Epithelial cell of esophagus (primary cell): ENCODE measurements at regions not wholly inside any gene's neighbourhood (a gene's known extent, or its start where the extent isn't known, plus 50 kb on each side); places are given as distances from the start of the nearest gene placed in this dataset.
"Not testable (repeated sequence)": the region's sequence is repeated elsewhere in the genome, so short reads cannot be mapped to it uniquely, and the experiment has no call there.

ENCODE experiments used
- DNase-seq: peaks from one replicate; pipeline ENCODE4 v3.0.0; 2010; ENCODE audit warnings: low read depth
- H3K4me3 ChIP-seq: 2 replicates; pipeline ENCODE4 v1.5.1; 2011; ENCODE audit warnings: mild to moderate bottlenecking, low read length, control low read depth
- CTCF ChIP-seq: IDR thresholded peaks from 2 replicates; pipeline ENCODE4 v1.5.1; 2011; ENCODE audit warnings: low read depth, mild to moderate bottlenecking, low read length, control low read depth, inconsistent platforms; ENCODE audit not compliant: insufficient read depth; ENCODE audit errors: missing control alignments

GRCh38 chr2:242064364-242065250 lies 195.1 kb downstream of the RTP5 start:
- no peak for DNase-seq
- H3K4me3 ChIP-seq, result no peak overlapping the region
- TF ChIP-seq CTCF, result no peak

- TF ChIP-seq CTCF, result no peak
- no peak for DNase-seq
Measured at GRCh38 chr2:242065426-242065825, 195.9 kb downstream of the RTP5 start.

GRCh38 chr2:242069018-242069417 lies 199.5 kb downstream of the RTP5 start:
- no peak for TF ChIP-seq CTCF
- no peak overlapping the region for H3K4me3 ChIP-seq
- DNase-seq, result no peak

More at GRCh38 chr2:242065426-242065825, 195.9 kb downstream of the RTP5 start:
- no peak overlapping the region for H3K4me3 ChIP-seq

GRCh38 chr2:242069938-242070395 lies 200.4 kb downstream of the RTP5 start:
- not testable (repeated sequence) for H3K4me3 ChIP-seq
- peak; percentile 72 for DNase-seq

GRCh38 chr2:242070726-242071125 lies 201.2 kb downstream of the RTP5 start:
- not testable (repeated sequence) for H3K4me3 ChIP-seq, DNase-seq

GRCh38 chr2:242071377-242071776 lies 201.8 kb downstream of the RTP5 start:
- not testable (repeated sequence) for H3K4me3 ChIP-seq

GRCh38 chr2:242071936-242072335 lies 202.4 kb downstream of the RTP5 start:
- H3K4me3 ChIP-seq, DNase-seq: not testable (repeated sequence)

More at GRCh38 chr2:242071377-242071776, 201.8 kb downstream of the RTP5 start:
- DNase-seq, result not testable (repeated sequence)

GRCh38 chr2:242075168-242075567 lies 205.6 kb downstream of the RTP5 start:
- TF ChIP-seq CTCF, result no peak
- DNase-seq, result no peak
- H3K4me3 ChIP-seq, result no peak overlapping the region

- H3K4me3 ChIP-seq, result no peak overlapping the region
- no peak for TF ChIP-seq CTCF
- DNase-seq, result peak; percentile 11
Measured at GRCh38 chr2:242075696-242076095, 206.2 kb downstream of the RTP5 start.

- not testable (repeated sequence) for DNase-seq, H3K4me3 ChIP-seq
Measured at GRCh38 chr2:242076184-242076583, 206.7 kb downstream of the RTP5 start.

GRCh38 chr2:242078426-242078825 lies 208.9 kb downstream of the RTP5 start:
- not testable (repeated sequence) for DNase-seq, H3K4me3 ChIP-seq

- not testable (repeated sequence) for DNase-seq, H3K4me3 ChIP-seq
Measured at GRCh38 chr2:242079792-242080191, 210.3 kb downstream of the RTP5 start.

- not testable (repeated sequence) for H3K4me3 ChIP-seq, DNase-seq
Measured at GRCh38 chr2:242080575-242081214, 211.2 kb downstream of the RTP5 start.
